ENCODE measurements at regions not wholly inside any gene's neighbourhood (a gene's known extent, or its start where the extent isn't known, plus 50 kb on each side); places are given as distances from the start of the nearest gene placed in this dataset.

DNA sequence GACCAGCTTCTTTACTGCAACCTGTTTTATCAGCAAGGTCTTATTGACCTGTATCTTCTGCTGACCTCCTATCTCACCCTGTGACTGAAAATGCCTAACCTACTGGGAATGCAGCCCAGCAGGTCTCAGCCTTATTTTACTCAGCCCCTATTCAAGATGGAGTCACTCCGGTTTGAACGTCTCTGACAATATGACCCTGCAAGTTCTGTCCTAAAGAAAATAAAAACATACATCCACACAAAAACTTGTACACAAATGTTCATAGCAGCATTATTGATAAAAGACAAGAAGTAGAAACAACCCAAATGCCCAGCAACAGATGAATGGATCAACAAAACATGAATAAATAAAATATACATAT lies 59.5 kb upstream of the FAM9C start:
- 90 to 100% methylated on average over 2 of the region's 2 CpGs for WGBS, 2 donors
- Histone ChIP-seq H3K4me1 (peaks cover 21% of the 10 kb centered on the region), H3K27me3 (no peaks in the 10 kb centered on the region), H3K27ac (no peak overlapping the region), H3K9me3 (no peaks in the 10 kb centered on the region), H3K36me3 (replicated peaks in 1 of 2; ENCODE audit: insufficient read depth in 1 of 2, low read depth in 2 of 2) (no peaks in the 10 kb centered on the region), H3K4me3 (no peak overlapping the region)
- intact Hi-C loops (cut with DNase I), result no loop called here
- DNase-seq (no peak), ATAC-seq (no peak)
- TF ChIP-seq CTCF (IDR thresholded peaks at IDR 0.05) (no peak), POLR2A (IDR thresholded peaks at IDR 0.05) (no peak)

GRCh38 chrX:13103188-13103913 lies 58.9 kb upstream of the FAM9C start:
- 87% methylated on average over 3 to 6 of the region's 6 CpGs for WGBS, 2 donors
- TF ChIP-seq POLR2A (IDR thresholded peaks at IDR 0.05) (no peak), CTCF (IDR thresholded peaks at IDR 0.05) (no peak)
- DNase-seq (no peak), ATAC-seq (no peak)
- H3K36me3 ChIP-seq (replicated peaks in 1 of 2; ENCODE audit: insufficient read depth in 1 of 2, low read depth in 2 of 2), result no peaks in the 10 kb centered on the region
- no peak overlapping the region for H3K4me3 ChIP-seq
- intact Hi-C loops (cut with DNase I), result no loop called here
- no peaks in the 10 kb centered on the region for H3K9me3 ChIP-seq
- no peak overlapping the region for H3K27ac ChIP-seq
- H3K4me1 ChIP-seq, result peaks cover 21% of the 10 kb centered on the region
- H3K27me3 ChIP-seq, result no peaks in the 10 kb centered on the region

DNA sequence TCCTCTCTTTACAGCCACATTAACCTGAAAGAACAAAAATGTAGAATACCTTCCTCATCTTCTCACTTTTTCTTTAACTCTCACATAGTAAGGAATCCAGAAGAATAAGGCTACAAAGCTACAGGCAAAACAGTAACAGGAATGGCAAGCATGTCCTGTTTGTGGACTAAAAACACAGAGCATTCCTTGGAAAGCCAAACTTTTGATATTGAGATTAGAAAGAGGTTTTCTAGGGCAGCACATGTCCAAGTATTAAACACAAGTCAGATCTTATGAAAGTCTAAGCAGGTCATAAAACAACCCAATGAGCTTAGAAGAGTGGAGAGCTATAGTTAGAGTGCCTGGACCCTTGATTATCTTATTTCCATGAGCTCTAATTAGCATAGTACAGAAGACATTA lies 58.2 kb upstream of the FAM9C start:
- ATAC-seq, result no peak
- peaks cover 21% of the 10 kb centered on the region for H3K4me1 ChIP-seq
- no peak overlapping the region for H3K4me3 ChIP-seq
- no peaks in the 10 kb centered on the region for H3K27me3 ChIP-seq
- peak overlapping the region in 1 of 4 donors; percentile 59 for H3K27ac ChIP-seq
- DNase-seq, result no peak
- TF ChIP-seq POLR2A (IDR thresholded peaks at IDR 0.05) (no peak), CTCF (IDR thresholded peaks at IDR 0.05) (no peak)
- no peaks in the 10 kb centered on the region for H3K9me3 ChIP-seq
- H3K36me3 ChIP-seq (replicated peaks in 1 of 2; ENCODE audit: insufficient read depth in 1 of 2, low read depth in 2 of 2), result no peaks in the 10 kb centered on the region
- intact Hi-C loops (cut with DNase I), result no loop called here

GRCh38 chrX:13101441-13102139 lies 57.2 kb upstream of the FAM9C start:
- intact Hi-C loops (cut with DNase I), result no loop called here
- H3K4me3 ChIP-seq, result no peak overlapping the region
- ATAC-seq, result peak; percentile 99
- no peaks in the 10 kb centered on the region for H3K27me3 ChIP-seq
- DNase-seq, result peak; percentile 64 to 81 (median 74)
- peaks cover 21% of the 10 kb centered on the region for H3K4me1 ChIP-seq
- no peaks in the 10 kb centered on the region for H3K36me3 ChIP-seq (replicated peaks in 1 of 2; ENCODE audit: insufficient read depth in 1 of 2, low read depth in 2 of 2)
- H3K27ac ChIP-seq, result peak overlapping the region in 3 of 4 donors; percentile 7 to 71 (median 59)
- TF ChIP-seq POLR2A (IDR thresholded peaks at IDR 0.05) (peak in 2 of 3 donors; percentile 30 to 40), CTCF (IDR thresholded peaks at IDR 0.05) (no peak)
- no peaks in the 10 kb centered on the region for H3K9me3 ChIP-seq
- WGBS, 2 donors, result 23 to 24% methylated on average over 9 of the region's 9 CpGs

DNA sequence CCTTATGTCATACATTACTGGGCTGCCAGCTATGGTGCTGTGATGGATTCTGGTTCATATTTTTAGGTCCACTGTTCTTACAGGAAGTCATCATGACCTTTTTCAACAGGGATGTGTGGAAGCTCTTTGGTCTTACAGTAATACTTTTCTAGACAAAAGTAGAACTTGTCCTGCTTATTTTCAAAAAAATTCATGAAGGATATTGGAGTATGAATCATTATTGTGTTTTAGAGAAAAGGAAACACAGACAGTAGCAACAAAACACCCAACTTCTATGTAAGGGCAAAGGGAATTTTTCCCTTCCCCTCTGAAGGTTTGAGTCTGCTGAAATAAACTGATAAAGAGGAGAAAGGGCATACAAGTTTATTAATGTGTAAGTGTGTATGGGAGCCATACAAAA lies 54.7 kb upstream of the FAM9C start:
- H3K36me3 ChIP-seq (replicated peaks in 1 of 2; ENCODE audit: insufficient read depth in 1 of 2, low read depth in 2 of 2), result no peaks in the 10 kb centered on the region
- intact Hi-C loops (cut with DNase I), result no loop called here
- peaks cover 36% of the 10 kb centered on the region for H3K4me1 ChIP-seq
- ATAC-seq (no peak), DNase-seq (no peak)
- no peak overlapping the region for H3K4me3 ChIP-seq
- no peaks in the 10 kb centered on the region for H3K9me3 ChIP-seq
- no peaks in the 10 kb centered on the region for H3K27me3 ChIP-seq
- peak overlapping the region in 1 of 4 donors; percentile 25 for H3K27ac ChIP-seq
- no peak for TF ChIP-seq POLR2A (IDR thresholded peaks at IDR 0.05)
- TF ChIP-seq CTCF (IDR thresholded peaks at IDR 0.05), result no peak

All from body of pancreas (tissue), 4 donors.